ENCODE measurements at regions not wholly inside any gene's neighbourhood (a gene's known extent, or its start where the extent isn't known, plus 50 kb on each side); places are given as distances from the start of the nearest gene placed in this dataset.

DNA sequence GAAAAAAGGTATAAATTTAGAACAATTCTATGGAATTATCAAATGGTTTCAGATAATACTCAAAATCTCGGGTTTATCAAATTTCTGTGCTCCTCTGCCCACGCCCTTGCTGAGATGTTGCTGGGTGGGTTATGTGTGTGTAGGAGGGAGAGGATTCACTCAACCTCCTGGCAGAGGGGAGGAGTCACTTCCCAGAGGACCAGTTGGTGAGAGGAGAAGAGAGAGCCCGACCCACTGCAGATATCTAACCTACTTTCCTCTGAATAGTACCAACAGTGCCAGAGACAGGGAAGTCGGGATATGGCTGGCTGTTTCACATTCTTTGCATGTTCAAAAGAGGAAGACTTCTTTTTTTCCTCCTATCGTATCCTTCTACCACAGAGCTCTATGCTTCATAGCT, 187.1 kb upstream of the MAN1A1 start:
- TF ChIP-seq, protein P1, sequence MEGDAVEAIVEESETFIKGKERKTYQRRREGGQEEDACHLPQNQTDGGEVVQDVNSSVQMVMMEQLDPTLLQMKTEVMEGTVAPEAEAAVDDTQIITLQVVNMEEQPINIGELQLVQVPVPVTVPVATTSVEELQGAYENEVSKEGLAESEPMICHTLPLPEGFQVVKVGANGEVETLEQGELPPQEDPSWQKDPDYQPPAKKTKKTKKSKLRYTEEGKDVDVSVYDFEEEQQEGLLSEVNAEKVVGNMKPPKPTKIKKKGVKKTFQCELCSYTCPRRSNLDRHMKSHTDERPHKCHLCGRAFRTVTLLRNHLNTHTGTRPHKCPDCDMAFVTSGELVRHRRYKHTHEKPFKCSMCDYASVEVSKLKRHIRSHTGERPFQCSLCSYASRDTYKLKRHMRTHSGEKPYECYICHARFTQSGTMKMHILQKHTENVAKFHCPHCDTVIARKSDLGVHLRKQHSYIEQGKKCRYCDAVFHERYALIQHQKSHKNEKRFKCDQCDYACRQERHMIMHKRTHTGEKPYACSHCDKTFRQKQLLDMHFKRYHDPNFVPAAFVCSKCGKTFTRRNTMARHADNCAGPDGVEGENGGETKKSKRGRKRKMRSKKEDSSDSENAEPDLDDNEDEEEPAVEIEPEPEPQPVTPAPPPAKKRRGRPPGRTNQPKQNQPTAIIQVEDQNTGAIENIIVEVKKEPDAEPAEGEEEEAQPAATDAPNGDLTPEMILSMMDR (IDR thresholded peaks at IDR 0.05), result no peak
- no peak for TF ChIP-seq POLR2AphosphoS5 (IDR thresholded peaks at IDR 0.05; ENCODE audit: low read depth, low read length)
- TF ChIP-seq SIN3A (IDR thresholded peaks at IDR 0.05; ENCODE audit: borderline replicate concordance, insufficient read depth, low read depth, low read length), result no peak
- no peak for TF ChIP-seq TCF7L2 (IDR thresholded peaks at IDR 0.05; ENCODE audit: low read depth, low read length)
- TF ChIP-seq, protein P2, sequence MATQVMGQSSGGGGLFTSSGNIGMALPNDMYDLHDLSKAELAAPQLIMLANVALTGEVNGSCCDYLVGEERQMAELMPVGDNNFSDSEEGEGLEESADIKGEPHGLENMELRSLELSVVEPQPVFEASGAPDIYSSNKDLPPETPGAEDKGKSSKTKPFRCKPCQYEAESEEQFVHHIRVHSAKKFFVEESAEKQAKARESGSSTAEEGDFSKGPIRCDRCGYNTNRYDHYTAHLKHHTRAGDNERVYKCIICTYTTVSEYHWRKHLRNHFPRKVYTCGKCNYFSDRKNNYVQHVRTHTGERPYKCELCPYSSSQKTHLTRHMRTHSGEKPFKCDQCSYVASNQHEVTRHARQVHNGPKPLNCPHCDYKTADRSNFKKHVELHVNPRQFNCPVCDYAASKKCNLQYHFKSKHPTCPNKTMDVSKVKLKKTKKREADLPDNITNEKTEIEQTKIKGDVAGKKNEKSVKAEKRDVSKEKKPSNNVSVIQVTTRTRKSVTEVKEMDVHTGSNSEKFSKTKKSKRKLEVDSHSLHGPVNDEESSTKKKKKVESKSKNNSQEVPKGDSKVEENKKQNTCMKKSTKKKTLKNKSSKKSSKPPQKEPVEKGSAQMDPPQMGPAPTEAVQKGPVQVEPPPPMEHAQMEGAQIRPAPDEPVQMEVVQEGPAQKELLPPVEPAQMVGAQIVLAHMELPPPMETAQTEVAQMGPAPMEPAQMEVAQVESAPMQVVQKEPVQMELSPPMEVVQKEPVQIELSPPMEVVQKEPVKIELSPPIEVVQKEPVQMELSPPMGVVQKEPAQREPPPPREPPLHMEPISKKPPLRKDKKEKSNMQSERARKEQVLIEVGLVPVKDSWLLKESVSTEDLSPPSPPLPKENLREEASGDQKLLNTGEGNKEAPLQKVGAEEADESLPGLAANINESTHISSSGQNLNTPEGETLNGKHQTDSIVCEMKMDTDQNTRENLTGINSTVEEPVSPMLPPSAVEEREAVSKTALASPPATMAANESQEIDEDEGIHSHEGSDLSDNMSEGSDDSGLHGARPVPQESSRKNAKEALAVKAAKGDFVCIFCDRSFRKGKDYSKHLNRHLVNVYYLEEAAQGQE (IDR thresholded peaks at IDR 0.05; ENCODE audit: insufficient read depth in 1 of 2, low read depth in 2 of 2, low read length in 1 of 2), result no peak
